GM19463 (cell line): ENCODE measurements at regions not wholly inside any gene's neighbourhood (a gene's known extent, or its start where the extent isn't known, plus 50 kb on each side); places are given as distances from the start of the nearest gene placed in this dataset.
A peak's percentile ranks its signal among the peaks of the same experiment; 100 is the strongest.

ENCODE experiments used
- ATAC-seq: cut with Tn5 transposase; IDR thresholded peaks from one replicate; pipeline ENCODE4 v1.9.1; 2021; ENCODE audit warnings: mild to moderate bottlenecking, moderate library complexity; ENCODE audit not compliant: unreplicated experiment

DNA sequence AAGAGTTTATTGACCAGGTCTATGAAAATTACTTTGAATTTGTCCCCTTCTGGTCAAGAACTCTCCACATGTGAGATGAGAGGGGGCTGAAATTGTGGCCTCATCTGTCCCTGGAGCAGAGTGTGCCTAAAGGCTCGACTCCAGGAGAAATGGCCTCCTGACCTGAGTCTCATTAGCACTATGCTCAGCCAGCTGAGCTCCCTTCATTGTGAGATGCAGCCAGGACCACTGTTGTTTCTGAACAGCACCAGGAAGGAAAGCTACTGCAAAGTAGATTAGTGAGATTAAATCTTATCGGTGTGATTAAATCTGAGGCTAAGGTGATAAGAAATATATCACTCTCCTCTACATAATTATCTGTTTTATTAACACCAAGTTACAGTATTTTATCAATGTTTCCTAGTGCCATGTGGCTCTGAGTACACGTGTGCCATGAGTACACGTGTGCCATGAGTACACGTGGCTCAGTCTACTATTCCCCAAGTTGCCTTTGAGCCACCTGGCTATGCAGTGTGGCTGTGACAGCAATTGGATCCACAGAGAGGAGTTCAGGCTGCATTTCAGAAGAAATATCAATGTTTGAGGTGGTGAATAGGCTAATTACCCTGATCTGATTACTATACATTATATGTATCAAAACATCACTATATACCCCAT lies 126.9 kb downstream of the IPMK start:
- no peak for ATAC-seq

DNA sequence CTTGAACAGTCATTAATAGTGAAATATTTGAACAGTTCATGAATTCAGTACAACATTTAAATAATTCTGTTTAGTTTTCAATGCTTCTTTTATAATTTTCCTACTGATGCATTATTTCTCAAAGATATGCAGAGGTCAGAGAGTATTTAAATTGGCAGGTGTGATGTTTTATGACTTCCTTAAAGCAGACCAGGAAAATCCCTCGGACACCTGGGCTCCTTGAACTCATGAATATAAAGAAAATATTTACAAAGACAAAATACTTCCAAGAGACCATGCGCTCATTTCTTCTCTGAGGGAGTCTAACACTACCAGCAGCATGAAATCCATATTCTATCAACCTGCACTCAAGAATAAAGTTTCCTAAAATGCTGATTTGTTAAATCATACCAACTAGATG lies 127.6 kb downstream of the IPMK start:
- no peak for ATAC-seq

DNA sequence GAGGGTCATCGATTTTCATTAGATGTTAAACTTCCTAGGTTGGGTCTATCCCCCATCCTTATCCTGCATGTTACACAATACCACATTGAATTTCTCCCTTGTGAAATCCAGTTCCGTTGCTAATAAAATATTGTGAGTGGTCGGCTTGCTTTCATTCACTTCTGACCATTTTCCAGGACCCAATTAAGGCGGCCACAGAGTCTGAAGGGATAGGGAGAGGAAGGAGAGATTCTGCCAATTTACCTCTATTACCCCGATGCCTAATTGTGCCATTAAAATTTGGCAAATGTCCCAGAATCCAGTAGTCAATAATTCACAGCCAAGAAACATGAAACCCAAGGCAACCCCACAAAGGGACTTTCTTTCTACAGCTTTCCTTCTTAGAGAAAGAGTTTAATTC lies 129.9 kb downstream of the IPMK start:
- ATAC-seq, result no peak

DNA sequence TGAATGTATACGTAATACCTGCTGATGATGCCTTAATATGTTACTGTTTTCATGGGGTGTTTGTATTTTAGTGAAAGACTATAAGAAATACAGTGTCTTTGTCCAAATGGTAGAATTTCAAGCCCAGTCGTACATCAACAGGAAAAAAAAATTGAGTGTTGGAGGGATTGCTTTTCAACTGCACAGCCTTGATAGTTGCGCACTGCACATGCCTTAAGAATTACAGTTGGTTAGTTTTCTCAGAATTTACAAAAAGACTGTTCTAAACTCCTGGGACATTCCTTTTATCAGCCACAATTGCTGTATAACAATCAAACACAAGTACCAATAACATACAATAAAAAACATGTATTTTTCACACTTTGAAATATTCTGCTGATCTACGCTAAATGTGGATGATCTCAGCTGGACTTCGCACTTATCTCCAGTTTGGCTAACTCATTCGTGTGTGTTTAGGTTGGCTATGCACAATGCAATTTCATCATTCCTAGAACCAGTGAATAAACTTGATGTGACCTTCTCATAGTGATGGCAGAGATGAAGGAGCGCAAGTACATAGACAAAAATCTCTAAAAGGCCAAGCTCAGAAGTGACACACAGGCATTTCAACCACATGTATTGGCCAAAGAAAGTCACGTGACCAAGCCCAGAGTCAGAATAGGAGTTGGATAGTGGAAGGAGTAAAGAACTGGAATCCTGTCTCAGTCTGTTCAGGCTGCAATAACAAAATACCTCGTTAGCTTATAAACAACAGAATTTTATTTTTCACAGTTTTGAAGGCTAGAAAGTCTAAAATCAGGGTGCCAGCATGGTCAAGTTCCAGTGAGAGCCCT lies 152.3 kb downstream of the IPMK start:
- ATAC-seq, result no peak

DNA sequence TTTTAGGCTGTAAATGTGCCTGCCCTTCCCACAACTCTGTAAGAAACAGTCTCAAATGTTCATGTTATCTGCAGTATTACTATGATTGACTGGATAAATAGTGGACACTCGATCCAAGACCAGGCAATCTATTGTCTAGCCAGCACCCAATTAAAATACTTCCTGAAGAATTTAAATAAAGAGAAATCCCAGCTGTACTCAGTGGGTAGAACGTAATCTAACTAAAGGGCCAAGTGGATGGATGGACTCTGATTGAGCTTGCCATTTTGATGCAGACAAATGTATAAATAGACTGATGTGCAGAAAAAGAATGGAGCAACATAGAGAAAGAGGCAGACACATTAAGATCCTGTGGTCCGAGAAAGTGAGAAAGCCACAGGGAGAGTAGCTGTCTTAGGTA lies 158.0 kb downstream of the IPMK start:
- no peak for ATAC-seq

DNA sequence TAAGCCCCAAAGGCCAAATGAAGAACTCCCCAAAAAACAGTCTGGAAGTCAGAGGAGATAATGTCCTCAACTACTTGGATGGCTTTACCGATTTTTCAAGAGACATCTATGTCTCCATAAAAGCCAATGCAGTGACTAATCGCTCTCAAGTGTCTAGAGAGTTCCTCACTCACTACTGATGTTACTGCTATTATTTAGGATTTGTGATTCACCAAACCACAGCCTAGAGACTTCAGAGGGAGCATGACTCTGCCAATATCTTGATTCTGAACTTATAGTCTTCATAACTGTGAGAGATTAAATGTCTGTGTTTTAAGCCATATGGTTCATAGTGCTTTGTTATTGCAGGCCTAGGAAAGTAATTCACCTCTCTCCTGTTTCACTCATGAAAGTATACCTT lies 160.2 kb downstream of the IPMK start:
- no peak for ATAC-seq

DNA sequence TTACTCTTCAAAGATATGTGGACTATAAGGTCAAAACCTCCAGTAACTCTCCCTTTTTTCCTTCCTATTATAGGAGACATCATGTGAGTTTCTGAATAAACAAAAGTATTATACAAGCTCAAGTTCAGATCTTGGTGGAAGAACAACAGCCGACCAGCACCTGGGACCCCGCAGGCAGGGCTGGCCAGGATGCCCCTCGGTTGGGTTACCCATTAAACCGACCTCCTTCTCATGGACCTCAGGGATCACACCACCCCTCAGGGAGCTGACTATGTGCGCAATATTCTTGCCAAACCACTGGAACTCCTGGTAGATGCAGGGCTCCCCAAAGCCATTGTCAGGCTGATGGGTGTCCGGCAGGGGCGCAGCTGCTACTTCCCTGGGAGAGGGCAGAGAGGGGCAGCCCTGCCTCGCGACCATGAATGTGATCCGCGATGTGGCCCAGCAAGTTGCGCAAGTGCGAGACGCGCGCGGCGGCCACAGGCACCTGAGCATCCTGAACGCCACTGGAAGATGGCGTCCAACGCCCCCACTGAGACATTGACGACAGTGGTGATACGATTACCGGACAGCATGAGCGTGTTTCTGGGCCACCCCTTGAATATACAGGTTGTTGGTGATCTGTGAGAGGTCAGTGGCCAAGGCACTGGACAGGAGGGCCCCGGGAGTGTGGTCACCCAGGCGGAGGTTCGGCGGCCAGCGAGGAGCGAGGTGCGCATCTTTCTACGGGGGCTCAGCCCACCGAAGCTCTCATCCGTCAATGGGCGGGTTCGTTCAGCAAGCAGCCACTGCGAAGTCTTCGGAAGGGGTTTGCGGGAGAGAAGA lies 161.3 kb downstream of the IPMK start:
- no peak for ATAC-seq

DNA sequence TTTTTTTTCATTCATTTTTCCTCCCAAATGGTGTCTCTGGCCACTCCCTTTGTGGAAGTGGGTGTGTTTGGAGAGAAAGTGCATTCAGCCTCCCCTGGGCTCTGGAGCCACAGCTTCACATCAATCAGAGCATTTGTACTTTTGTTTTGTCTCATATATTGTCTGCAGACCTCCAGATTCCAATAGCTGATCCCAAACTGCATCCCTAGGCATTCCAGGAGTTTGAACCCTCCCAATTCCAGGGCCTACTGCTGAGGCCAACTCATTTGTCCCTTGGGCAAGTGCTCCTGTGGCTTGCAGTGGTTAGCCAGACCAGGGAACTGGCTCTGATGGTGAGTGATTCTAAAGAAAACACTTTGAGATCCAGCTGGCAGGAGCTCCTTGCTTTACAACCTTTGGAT lies 163.3 kb downstream of the IPMK start:
- ATAC-seq, result no peak

DNA sequence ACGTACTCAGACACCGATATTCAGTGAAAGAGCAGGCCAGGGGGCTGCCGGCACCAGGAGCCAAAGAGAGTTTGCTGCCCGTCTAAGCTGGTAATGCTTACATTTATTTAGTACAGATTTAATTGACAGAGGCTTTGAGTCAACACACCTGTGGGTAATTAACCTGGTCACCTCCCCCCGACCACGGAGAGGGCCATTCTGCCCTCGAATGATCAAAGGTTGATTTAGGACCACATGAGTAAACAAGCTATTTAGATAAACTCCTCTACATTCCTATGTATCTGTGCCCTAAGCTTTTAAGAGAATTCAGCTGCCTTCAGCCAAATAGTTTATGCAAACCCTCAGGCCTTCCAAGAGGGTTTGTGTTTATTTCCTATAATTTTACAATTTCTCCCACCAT lies 164.8 kb downstream of the IPMK start:
- ATAC-seq, result no peak

DNA sequence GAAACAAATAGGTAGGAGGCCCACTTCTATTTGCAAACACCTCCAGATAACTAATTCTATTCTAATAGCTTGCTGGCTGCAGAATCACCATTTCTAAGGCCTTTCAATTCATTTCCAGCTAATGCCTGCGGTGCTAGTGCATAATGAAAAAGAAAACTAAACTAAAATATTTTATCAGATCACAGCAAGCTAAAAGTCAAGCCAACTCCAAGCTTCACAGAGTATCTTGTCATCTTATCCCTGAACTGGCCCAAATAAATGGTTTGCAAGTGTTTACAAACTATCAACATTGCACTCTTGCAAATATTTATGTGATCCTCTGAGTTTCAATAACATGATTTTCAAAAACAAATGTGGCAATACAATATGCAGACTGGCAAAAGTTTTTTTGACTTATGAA lies 166.0 kb downstream of the IPMK start:
- no peak for ATAC-seq

DNA sequence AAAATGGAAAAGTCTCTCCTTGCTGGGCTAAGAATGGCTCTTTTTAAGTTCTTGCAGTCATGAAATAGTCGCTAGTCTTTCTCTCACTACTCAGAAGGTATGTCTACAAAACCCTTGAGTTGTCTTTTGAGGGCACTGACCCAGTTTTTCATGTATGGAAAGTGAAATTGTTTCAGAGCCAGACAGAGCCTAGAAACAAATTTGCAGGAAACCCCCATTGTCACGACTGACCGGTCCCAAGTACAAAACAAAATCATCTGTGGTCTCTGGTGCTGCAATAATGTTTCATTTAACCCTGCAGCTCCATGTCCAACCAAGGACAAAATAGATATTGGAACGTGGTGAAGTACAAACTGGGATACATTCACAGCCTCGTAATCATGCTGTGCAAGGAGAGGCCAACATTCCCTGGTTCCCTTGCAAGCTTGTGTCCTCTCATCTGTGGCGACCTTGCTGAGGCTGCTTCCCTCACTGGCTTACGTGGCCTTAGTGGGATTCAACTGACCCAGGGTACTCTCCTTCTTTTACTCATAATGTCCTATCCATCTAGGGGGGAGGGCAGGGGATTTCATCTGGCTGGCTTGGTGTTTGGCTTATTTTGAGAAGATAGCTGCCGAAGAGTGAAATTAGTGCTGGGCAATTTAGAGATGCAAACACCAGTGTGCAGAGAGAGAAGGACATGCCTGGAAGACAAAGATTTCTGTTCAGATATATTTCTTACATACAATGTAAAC lies 172.5 kb downstream of the IPMK start:
- no peak for ATAC-seq

DNA sequence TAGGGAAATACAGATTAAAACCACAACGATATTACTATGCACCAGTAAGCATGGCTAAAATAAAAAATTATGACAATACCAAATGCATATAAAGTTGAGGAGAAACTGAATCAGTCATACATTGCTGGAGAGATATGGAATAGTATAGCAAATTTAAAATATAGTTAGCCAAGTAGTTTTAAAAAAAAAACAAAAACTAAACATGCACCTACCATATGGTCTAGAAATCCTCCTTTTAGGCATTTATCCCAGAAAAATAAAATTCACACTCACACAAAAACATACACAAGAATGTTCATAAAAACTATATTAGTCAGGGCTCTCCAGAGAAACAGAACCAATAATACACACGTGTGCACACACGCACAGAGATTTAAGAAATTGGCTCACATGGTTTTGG lies 175.8 kb downstream of the IPMK start:
- no peak for ATAC-seq

DNA sequence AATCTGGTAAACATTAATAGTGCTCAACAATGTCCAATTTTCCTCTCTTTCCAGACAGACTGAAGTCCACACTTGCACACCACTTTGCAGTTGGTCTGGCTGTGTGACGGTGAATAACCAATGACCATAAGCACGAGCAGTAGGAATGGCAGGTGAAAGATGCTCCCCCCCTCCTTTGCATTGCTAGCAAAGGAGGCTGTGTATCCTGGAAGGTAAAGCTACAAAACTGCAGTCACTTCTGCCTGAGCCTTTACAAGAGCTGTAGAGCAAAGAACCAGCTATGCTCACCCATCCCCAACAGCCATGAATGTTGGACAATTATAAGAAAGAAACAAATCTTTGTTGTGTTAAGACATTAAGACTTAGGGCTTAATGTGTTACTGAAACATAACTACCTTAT lies 178.0 kb downstream of the IPMK start:
- no peak for ATAC-seq

DNA sequence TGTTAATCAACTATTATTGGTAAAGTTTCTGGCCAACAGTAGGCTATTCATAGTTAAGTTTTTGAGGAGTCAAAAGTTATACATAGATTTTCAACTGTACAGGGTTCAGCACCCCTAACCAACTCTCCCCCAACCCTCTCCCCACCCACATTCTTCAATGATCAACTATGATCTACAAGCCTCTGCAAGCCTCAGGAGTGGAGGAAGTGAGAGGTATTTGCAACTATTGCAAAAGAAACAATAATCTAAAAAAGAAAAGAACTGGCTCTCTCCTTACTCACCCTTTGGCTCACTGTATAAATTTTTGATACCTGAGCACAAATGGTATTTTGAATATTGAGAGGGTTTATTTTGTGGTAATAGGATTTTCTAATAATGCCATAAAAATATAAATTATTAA lies 179.8 kb downstream of the IPMK start:
- ATAC-seq, result peak; percentile 49

DNA sequence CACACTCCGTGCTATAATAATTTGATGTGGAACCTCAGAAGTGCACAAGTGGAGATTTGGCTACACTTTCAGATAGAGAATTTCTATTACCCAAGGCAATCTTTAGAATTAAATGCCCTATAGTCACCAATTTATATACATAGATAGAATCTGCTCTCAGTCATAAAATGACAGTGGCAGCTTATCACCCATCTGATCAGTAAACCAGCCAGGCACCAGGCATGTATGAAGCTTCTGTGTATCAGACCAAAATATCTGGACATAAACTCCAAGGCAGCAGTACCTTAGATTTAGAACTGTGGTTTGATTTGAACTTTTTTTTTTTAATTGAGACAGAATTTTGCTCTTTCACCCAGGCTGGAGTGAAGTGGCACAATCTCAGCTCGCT lies 180.9 kb downstream of the IPMK start:
- ATAC-seq, result no peak

DNA sequence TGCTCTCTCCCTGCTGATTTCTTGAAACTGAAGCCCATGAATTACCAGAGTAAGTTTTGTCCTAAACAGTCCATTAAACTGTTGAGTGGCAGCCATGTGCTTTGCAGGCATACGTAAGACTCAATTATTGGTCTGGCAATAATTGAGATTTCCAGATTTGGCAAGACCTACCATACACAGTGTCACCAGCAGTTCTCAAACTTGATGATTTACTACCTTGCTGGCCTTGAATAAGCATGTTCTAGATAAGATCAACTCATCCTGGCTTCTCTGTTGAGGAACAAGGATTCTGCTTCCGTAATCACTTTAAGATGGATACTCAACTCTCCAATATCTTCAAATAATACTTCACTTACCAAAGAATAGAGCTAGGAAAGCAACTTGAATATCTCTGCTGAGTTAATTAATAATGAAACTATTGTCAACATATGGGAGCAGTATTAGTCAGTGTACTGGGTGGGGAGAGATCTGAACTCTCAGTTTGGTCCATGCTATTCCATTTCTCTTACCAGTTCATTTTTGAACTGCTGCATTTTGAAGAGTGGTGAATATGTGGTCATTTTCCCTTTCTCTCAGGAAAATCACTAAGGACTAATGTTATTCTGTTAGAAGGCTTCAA lies 181.4 kb downstream of the IPMK start:
- peak; percentile 68 for ATAC-seq

DNA sequence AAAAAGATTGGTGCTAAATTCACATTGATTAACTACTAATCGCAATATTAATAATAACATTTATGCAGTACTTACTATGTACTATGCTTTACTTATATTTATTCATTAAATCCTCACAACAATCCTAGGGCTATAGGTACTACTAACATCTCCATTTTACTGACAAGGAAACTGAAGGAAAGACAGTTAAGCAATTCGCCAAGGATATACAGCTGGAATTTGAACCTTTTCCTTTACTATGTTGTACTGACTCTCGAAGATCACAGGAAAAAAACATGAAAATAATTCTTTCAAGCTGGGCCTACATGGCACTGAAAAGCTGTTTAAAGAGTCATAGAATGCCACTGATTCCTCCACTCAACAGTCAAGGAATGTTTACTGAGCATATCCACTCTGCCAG lies 185.4 kb downstream of the IPMK start:
- ATAC-seq, result no peak

DNA sequence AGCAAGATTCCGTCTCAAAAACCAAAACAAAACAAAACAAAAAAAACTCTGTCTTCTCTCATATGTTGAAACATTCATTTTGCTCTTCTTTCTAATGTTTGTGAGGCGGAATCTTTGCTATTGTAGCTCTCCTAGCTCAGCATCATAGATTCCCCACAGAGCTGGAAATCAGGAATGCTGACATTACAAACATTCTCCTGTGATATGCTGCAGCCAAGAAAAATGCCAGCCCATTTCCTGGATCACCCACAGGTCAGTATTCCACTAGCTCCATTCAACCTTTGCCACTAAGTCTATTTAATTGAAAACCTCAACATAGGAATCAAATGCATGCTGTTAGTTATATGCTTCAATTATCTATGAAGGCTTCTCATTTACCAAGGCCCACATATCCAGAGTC lies 186.3 kb downstream of the IPMK start:
- no peak for ATAC-seq

DNA sequence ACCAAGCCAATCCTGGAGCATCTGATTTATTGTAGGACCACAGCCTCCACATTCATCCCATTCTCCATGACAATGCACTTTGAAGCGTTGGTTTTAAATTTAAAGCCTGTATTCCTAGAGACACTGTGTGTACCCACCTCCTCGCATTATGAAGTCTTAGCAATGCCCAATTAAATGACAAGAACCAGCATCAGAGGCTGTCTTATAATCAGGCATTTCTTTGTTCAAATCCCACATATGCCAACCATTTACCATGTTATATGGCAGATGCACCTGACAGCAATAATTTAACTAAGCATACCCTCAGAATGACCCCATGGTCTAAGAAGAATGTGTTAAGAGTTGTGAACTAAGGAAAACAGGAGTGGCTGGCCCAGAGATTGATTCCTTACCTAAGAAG lies 188.2 kb downstream of the IPMK start:
- ATAC-seq, result no peak

DNA sequence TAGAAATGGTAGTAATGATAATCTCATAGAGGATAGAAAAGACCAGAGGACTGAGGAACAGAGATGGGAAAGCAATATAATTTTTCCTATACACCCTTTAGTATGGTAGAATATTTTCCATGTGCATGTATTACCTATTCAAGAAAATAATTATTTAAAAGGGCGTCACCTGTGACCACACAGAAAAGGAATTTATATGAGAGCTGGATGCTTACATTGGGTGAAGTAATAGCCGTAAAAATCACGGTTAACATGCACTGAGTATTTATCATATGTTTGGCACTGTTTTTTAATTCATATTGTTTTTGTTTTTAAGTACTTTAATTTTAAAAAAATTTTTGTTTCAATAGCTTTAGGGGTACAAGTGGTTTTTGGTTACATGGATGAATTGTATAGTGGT lies 195.1 kb downstream of the IPMK start:
- ATAC-seq, result no peak

DNA sequence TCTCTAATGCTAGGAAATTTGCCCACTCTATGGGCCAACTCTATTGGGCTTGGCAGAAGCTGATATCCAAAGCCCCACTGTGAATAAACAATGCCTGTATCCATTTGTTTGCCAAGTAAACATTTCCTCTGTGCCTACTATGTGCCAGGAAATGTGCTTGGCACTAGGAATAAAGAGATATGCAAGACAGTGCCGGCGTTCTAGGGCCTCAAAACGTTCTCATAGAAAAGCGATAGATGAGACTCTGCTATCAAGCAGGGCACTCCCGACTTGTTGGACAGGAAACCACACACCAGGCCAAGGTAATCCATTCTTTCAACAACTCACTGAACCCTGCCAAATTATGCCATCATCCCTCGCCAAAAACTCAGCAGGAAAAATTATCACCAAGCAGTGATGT lies 196.7 kb downstream of the IPMK start:
- no peak for ATAC-seq
